MM.1S (cell line): ENCODE measurements at regions not wholly inside any gene's neighbourhood (a gene's known extent, or its start where the extent isn't known, plus 50 kb on each side); places are given as distances from the start of the nearest gene placed in this dataset.

ENCODE experiments used
- EZH2 ChIP-seq: fragments of 300-600 bp; sonication (generic); optimal IDR thresholded peaks from 2 replicates; pipeline ENCODE3; 2017; ENCODE audit warnings: low read depth, mild to moderate bottlenecking, antibody characterized with exemption, low read length, mixed read lengths
- TF ChIP-seq, protein P1 (sequence below): fragments of 300-600 bp; sonication (generic); IDR thresholded peaks from 2 replicates; pipeline ENCODE4 v1.5.1; 2016; ENCODE audit warnings: antibody characterized with exemption, low read length, mixed read lengths

GRCh38 chr2:183946193-183946592 is 652.1 kb upstream of the ZNF804A start:
- TF ChIP-seq, protein P1, sequence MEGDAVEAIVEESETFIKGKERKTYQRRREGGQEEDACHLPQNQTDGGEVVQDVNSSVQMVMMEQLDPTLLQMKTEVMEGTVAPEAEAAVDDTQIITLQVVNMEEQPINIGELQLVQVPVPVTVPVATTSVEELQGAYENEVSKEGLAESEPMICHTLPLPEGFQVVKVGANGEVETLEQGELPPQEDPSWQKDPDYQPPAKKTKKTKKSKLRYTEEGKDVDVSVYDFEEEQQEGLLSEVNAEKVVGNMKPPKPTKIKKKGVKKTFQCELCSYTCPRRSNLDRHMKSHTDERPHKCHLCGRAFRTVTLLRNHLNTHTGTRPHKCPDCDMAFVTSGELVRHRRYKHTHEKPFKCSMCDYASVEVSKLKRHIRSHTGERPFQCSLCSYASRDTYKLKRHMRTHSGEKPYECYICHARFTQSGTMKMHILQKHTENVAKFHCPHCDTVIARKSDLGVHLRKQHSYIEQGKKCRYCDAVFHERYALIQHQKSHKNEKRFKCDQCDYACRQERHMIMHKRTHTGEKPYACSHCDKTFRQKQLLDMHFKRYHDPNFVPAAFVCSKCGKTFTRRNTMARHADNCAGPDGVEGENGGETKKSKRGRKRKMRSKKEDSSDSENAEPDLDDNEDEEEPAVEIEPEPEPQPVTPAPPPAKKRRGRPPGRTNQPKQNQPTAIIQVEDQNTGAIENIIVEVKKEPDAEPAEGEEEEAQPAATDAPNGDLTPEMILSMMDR = no peak
- no peak for TF ChIP-seq EZH2
